ENCODE measurements at regions not wholly inside any gene's neighbourhood (a gene's known extent, or its start where the extent isn't known, plus 50 kb on each side); places are given as distances from the start of the nearest gene placed in this dataset.

- TF ChIP-seq, protein P1, sequence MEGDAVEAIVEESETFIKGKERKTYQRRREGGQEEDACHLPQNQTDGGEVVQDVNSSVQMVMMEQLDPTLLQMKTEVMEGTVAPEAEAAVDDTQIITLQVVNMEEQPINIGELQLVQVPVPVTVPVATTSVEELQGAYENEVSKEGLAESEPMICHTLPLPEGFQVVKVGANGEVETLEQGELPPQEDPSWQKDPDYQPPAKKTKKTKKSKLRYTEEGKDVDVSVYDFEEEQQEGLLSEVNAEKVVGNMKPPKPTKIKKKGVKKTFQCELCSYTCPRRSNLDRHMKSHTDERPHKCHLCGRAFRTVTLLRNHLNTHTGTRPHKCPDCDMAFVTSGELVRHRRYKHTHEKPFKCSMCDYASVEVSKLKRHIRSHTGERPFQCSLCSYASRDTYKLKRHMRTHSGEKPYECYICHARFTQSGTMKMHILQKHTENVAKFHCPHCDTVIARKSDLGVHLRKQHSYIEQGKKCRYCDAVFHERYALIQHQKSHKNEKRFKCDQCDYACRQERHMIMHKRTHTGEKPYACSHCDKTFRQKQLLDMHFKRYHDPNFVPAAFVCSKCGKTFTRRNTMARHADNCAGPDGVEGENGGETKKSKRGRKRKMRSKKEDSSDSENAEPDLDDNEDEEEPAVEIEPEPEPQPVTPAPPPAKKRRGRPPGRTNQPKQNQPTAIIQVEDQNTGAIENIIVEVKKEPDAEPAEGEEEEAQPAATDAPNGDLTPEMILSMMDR (IDR thresholded peaks at IDR 0.05): no peak
- no peak for TF ChIP-seq POLR2A (IDR thresholded peaks at IDR 0.05)
Observed at GRCh38 chr6:15882915-15883314, 220.1 kb upstream of the DTNBP1 start.

All from uterus (tissue), 2 donors.